Brain microvascular endothelial cell (primary cell): ENCODE measurements at regions not wholly inside any gene's neighbourhood (a gene's known extent, or its start where the extent isn't known, plus 50 kb on each side); places are given as distances from the start of the nearest gene placed in this dataset.

Source experiments
- DNase-seq: peaks from one replicate; pipeline ENCODE4 v3.0.0-alpha.2; 2020
- H3K27ac ChIP-seq: fragments of 250-450 bp; sonication (Bioruptor Pico); 2 replicates; pipeline ENCODE4 v1.5.1; 2020; ENCODE audit warnings: mild to moderate bottlenecking, moderate library complexity
- H3K27me3 ChIP-seq: fragments of 250-450 bp; sonication (Bioruptor Pico); replicated peaks from 2 replicates; pipeline ENCODE4 v1.5.1; 2020; ENCODE audit warnings: mild to moderate bottlenecking
- H3K36me3 ChIP-seq: fragments of 250-450 bp; sonication (Bioruptor Pico); replicated peaks from 2 replicates; pipeline ENCODE4 v1.5.1; 2020; ENCODE audit warnings: mild to moderate bottlenecking
- H3K4me3 ChIP-seq: 2 replicates; pipeline ENCODE4 v1.5.1; 2011; ENCODE audit warnings: low read depth, mild to moderate bottlenecking, control low read depth, low read length, moderate library complexity
- in situ Hi-C: cut with HindIII; loops from 2 replicates; pipeline ENCODE4 v1.10.0; 2017; ENCODE audit warnings: low sequenced_read_pairs, low pct_ligation_motif_present
- TF ChIP-seq, protein P1 (sequence below): IDR thresholded peaks from 2 replicates; pipeline ENCODE4 v1.5.1; 2011; ENCODE audit warnings: low read depth, mild to moderate bottlenecking, moderate library complexity, low read length, control low read depth, inconsistent platforms; ENCODE audit errors: missing control alignments

DNA sequence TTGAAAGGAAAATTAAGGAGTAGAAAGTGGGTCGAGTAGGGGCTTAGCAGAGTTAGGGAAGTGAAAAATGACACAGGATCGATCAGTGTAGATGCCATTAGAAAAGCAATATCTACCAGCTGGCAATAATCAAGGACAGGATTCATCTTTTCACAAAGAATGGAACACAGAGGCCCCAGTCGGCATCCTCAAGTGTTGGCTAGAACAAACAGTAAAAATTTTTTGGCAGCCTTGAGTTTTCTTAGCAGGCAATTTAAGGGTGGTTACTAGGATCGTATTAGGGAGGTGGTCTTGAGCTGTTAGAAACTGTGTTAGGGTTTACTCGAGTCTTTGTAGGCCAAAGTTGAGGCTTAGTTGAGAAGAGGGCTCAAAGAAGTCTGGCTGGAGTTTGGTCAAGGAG lies 658.8 kb upstream of the SGO1 start:
- Histone ChIP-seq H3K4me3 (no peak overlapping the region), H3K27me3 (no peaks in the 10 kb centered on the region), H3K36me3 (no peaks in the 10 kb centered on the region), H3K27ac (no peak overlapping the region)
- no peak for DNase-seq
- TF ChIP-seq, protein P1, sequence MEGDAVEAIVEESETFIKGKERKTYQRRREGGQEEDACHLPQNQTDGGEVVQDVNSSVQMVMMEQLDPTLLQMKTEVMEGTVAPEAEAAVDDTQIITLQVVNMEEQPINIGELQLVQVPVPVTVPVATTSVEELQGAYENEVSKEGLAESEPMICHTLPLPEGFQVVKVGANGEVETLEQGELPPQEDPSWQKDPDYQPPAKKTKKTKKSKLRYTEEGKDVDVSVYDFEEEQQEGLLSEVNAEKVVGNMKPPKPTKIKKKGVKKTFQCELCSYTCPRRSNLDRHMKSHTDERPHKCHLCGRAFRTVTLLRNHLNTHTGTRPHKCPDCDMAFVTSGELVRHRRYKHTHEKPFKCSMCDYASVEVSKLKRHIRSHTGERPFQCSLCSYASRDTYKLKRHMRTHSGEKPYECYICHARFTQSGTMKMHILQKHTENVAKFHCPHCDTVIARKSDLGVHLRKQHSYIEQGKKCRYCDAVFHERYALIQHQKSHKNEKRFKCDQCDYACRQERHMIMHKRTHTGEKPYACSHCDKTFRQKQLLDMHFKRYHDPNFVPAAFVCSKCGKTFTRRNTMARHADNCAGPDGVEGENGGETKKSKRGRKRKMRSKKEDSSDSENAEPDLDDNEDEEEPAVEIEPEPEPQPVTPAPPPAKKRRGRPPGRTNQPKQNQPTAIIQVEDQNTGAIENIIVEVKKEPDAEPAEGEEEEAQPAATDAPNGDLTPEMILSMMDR = no peak
- in situ Hi-C loops = no loop called here

DNA sequence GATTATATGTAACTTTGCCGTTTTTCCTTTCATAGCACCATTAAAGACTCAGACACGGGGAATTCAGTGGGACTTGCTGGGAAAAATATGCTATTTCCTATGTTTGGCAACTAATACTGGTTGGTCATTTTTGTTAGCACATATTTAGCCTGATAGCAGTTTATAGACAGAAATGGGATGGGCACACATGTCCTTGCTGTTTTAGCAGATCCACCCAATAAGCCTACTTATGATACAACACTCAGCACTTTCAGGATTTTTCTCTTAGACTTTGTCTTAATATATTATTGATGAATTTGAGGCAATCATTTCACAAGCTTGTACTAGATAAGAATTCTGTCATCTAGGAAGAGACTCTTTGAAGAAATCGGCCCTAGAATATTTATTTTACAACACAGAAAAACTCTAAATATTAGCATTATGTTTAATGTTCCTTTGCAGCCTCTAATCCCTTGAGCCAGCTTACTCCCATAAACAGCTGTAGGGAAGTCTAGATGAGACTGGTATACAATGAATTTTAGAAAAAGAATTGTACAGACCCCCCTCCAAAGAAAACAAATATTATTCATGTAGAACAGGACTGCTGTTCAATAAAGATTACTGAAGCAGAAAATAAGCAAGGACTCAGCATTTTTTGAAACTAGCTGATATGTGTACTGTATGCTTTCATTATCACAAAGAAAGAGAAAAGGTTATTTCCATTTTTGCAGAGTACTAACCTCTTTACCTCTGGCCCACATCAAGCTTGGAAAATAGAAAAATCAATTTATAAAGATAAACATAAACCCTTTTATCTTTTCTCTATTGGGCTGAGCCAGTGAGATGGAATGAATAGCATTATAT lies 656.8 kb upstream of the SGO1 start:
- no peak overlapping the region for H3K4me3 ChIP-seq
- DNase-seq = no peak
- in situ Hi-C loops = no loop called here
- no peaks in the 10 kb centered on the region for H3K27me3 ChIP-seq
- no peaks in the 10 kb centered on the region for H3K36me3 ChIP-seq
- H3K27ac ChIP-seq = no peak overlapping the region
- TF ChIP-seq, protein P1 = no peak

DNA sequence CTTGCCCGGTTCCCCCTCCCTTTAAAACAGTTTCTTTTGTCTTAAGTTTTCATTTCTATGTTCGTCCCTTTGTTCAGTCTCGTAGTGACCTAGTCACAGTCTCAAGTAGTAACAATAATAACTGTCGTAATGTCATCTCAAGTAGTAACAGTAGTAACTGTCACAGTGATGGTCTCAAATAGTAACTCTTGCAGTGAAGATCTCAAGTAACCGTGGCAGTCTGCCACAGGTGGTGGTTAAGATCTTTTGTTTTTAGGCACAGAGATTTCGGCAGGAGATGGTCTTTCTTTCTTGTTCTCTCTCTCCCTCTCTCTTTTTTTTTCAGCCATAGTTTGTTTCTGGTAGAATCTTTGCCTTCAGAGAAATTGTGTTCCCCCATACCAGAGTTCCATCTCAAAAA lies 656.0 kb upstream of the SGO1 start:
- Histone ChIP-seq H3K27me3 (no peaks in the 10 kb centered on the region), H3K36me3 (no peaks in the 10 kb centered on the region), H3K4me3 (no peak overlapping the region), H3K27ac (no peak overlapping the region)
- TF ChIP-seq, protein P1 = no peak
- DNase-seq = no peak
- in situ Hi-C loops = no loop called here

DNA sequence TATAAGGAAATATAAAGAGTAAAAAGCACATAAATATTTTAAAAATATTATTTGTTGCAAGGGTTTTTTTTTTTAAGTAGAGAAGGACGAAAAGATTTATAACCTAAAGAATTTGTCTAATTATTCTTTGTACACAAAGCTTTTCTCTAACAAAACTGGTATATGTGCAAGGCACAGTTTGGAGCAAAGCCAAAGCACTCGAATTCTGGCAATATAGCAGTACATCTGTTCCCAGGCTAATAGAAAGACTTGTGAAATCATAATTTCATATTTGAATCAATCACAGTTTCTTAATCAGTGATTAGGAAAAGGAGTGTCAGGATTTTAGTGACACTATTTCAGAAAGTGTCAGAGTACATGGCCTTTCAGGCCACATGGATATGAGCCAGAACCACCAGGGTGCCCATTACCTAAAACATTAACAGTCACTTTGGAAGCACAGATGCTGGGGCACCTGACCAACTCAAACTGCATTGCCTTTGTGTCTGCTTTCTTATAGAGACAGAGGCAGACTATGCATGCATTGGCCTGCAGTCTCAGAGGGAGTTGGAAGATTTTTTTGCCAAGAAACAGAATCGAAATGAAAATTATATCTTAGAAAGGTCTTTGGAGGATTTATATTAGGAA lies 651.8 kb upstream of the SGO1 start:
- TF ChIP-seq, protein P1 = no peak
- H3K27ac ChIP-seq = no peak overlapping the region
- no peaks in the 10 kb centered on the region for H3K36me3 ChIP-seq
- in situ Hi-C loops = no loop called here
- no peak for DNase-seq
- no peak overlapping the region for H3K4me3 ChIP-seq
- no peaks in the 10 kb centered on the region for H3K27me3 ChIP-seq

DNA sequence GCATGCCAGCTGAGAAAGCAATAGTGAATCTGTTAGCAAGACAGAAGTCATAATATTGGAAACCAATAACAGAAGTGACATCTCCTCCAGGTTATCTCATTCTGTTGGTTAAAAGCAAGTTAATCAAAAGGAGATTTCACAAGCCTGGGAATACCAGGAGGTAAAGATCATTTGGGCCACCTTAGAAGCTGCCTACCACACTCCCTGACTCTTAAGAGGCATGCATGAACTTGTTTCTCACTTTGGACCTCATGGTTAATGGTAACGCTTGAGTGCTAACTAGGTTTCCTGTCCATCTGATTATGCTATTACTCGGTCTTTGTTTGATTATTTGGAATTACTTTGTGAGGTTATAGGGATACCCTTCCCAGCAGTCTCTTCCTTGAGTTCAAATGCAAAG lies 650.8 kb upstream of the SGO1 start:
- in situ Hi-C loops = no loop called here
- Histone ChIP-seq H3K4me3 (no peak overlapping the region), H3K36me3 (no peaks in the 10 kb centered on the region)

More for the DNA sequence above, 650.8 kb upstream of the SGO1 start:
- H3K27ac ChIP-seq = no peak overlapping the region
- no peaks in the 10 kb centered on the region for H3K27me3 ChIP-seq
- DNase-seq = no peak
- TF ChIP-seq, protein P1 = no peak
